Heart right ventricle (tissue), 16 donors: ENCODE measurements at regions not wholly inside any gene's neighbourhood (a gene's known extent, or its start where the extent isn't known, plus 50 kb on each side); places are given as distances from the start of the nearest gene placed in this dataset.
A peak's percentile ranks its signal among the peaks of the same experiment; 100 is the strongest.

Experiments
- ATAC-seq, 8 donors: fragments of 200-7000 bp; cut with Tn5 transposase; one replicate each; pipeline ENCODE4 v1.9.1; 2020; ENCODE audit warnings: mild to moderate bottlenecking in 8 of 8, moderate library complexity in 8 of 8, moderate number of reproducible peaks in 1 of 8
- DNase-seq, 2 donors: peaks; one replicate each; pipeline ENCODE4 v3.0.0-alpha.2; 2020
- H3K27ac ChIP-seq, 10 donors: fragments of 200-600 bp; sonication (generic) in 2 of 10; one replicate each; pipeline versions ENCODE4 v1.5.0 to v1.8.0; 2020 to 2022; ENCODE audit warnings: mild to moderate bottlenecking in 3 of 10
- H3K27me3 ChIP-seq, 7 donors: fragments of 200-600 bp; one replicate each; pipeline ENCODE4 v1.8.0; 2021 to 2022; ENCODE audit warnings: mild to moderate bottlenecking in 2 of 7
- H3K36me3 ChIP-seq, 9 donors: fragments of 200-600 bp; sonication (generic) in 1 of 9; one replicate each; pipeline versions ENCODE4 v1.5.0 to v1.8.0; 2020 to 2022; ENCODE audit warnings: mild to moderate bottlenecking in 2 of 9
- H3K4me1 ChIP-seq, 9 donors: fragments of 200-600 bp; sonication (generic) in 1 of 9; one replicate each; pipeline versions ENCODE4 v1.5.0 to v1.8.0; 2020 to 2022; ENCODE audit warnings: mild to moderate bottlenecking in 4 of 9
- H3K4me3 ChIP-seq, 10 donors: fragments of 200-600 bp; sonication (generic) in 2 of 10; one replicate each; pipeline versions ENCODE4 v1.5.0 to v1.8.0; 2020 to 2022; ENCODE audit warnings: mild to moderate bottlenecking in 7 of 10, moderate library complexity in 2 of 10
- H3K9me3 ChIP-seq, 11 donors: fragments of 200-600 bp in 10 of 11; sonication (generic) in 2 of 11; one replicate each; pipeline versions ENCODE4 v1.5.0 to v1.8.0; 2013 to 2022; ENCODE audit warnings: mild to moderate bottlenecking in 2 of 11, control low read depth in 1 of 11, moderate library complexity in 1 of 11
- WGBS, 2 donors: extraction: QIAGEN DNeasy Blood & Tissue Kit; methylation state at CpG; one replicate each; pipeline ENCODE4 v1.1.7; 2013; ENCODE audit warnings: inconsistent platforms in 1 of 2; 5-methylcytosine and 5-hydroxymethylcytosine counted together
- intact Hi-C, 10 donors: fragments of 100-400 bp; cut with DNase I; formaldehyde crosslinking; loops; one replicate each; pipeline versions ENCODE4 v1.11.1 to v1.14.2; 2022
- TF ChIP-seq, protein P1 (sequence below), 9 donors: fragments of 200-600 bp; sonication (generic) in 2 of 9; IDR thresholded peaks; one replicate each; pipeline versions ENCODE4 v1.5.0 to v1.8.0; 2021 to 2022; ENCODE audit warnings: antibody characterized with exemption in 9 of 9, mild to moderate bottlenecking in 5 of 9, moderate library complexity in 1 of 9
- donor health status: Arrhythmogenic right ventricular cardiomyopathy.
- donor health status: ischemic (EF 13 %, LVEDD 7.1; RV severe dilation, severe dysfunction).
- donor health status: healthy with polysubstance abuse.
- donor health status: DM: no; HTN: yes; CAD: no.
- donor health status: DM: no; HTN: no; CAD: no.
- donor health status: ischemic (EF 25% LVEDD 6.9; RV normal size, moderate dysfunction).
- donor health status: ischemic (EF 25% LVEDD 5.7; RV mildly dilated, moderate dysfunction).
- donor health status: healthy.
- donor health status: DM: yes; HTN: yes; CAD: no.
- donor health status: Ischemic cardiomyopathy.
- donor health status: ischemic (EF 35%, LVEDD 5.7; RV mildly dilated, moderate dysfunction).
- donor health status: nonischemic (EF 11% LVEDD 7.7; RV severe dilation, severe dysfunction).
- donor health status: DM: yes; HTN: yes; CAD: no.
- donor health status: PGD.
- donor health status: ischemic (EF 29% LVEDD 5.4; RV normal size, mild dysfunction).
- donor health status: nonischemic (EF 23%, LVEDD 6.1; RV moderate dilation, normal function).

DNA sequence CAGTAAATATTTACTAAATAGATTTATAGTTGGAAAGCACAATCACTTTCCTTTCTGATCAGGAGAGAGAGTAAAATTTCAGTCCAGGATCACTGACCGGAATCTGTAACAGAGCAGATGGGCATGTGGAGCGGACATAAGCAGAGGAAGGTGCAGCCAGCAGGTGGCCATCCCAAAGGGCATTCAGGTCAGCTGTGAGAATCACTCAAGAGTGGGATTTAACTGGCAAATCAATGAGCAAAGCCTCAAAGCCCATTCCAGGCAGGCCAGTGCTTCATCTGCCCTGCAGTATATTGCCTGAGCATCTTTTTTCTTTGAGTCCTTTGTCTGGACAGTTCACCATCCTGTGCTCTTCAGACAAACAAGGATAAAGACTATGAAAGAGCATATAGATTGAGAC, 166.4 kb upstream of the SLC14A2 start:
- intact Hi-C loops = no loop called here
- ATAC-seq (peak in 1 of 8 donors; percentile 10), DNase-seq (no peak)
- WGBS, 2 donors = 98% methylated on average over 2 of the region's 2 CpGs
- no peaks in the 10 kb centered on the region for H3K36me3 ChIP-seq
- no peaks in the 10 kb centered on the region for H3K9me3 ChIP-seq
- TF ChIP-seq, protein P1, sequence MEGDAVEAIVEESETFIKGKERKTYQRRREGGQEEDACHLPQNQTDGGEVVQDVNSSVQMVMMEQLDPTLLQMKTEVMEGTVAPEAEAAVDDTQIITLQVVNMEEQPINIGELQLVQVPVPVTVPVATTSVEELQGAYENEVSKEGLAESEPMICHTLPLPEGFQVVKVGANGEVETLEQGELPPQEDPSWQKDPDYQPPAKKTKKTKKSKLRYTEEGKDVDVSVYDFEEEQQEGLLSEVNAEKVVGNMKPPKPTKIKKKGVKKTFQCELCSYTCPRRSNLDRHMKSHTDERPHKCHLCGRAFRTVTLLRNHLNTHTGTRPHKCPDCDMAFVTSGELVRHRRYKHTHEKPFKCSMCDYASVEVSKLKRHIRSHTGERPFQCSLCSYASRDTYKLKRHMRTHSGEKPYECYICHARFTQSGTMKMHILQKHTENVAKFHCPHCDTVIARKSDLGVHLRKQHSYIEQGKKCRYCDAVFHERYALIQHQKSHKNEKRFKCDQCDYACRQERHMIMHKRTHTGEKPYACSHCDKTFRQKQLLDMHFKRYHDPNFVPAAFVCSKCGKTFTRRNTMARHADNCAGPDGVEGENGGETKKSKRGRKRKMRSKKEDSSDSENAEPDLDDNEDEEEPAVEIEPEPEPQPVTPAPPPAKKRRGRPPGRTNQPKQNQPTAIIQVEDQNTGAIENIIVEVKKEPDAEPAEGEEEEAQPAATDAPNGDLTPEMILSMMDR (IDR thresholded peaks at IDR 0.05) = no peak
- H3K4me3 ChIP-seq = no peak overlapping the region
- H3K27me3 ChIP-seq = no peaks in the 10 kb centered on the region
- H3K27ac ChIP-seq = peak overlapping the region in 8 of 10 donors; percentile 44 to 82 (median 55)
- peaks cover 0 to 23% (median 0%) of the 10 kb centered on the region in 9 donors for H3K4me1 ChIP-seq

DNA sequence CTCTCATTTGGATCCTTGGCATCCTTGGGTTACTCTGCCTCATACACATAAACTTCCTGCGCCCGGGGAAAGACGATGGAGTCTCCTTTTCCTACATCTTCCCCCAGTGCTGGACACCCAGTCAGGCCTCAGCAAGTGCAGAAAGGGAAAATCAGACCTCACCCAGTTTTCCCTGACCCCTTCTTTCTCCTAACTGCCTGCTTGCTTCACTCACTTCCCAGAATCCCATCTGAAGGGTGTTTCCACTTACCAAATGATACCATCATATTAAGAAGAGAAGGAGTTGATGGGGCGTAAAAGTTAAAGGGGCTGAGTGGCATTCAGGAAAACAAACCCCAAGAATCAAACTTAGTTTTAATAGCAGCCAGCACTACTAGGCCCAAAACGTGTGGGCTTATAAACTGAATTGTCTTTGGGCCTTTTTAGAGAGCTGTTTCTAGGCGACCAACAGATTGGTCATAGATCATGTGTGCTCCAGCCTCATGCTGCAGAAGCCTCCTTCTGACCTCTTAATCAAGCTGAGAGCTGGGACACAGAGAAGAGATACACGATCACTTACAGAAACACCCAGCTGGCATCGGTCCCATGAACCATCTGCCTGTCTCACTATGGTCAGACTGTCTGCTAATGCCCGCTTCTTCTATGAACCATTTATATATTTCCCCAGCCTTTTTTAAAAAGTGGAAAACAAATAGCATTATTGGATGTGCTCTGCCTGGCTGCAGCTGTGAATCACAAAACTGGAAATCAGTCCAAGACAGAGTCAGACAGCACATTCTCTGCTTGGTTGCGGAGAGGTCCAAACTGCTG, 165.7 kb upstream of the SLC14A2 start:
- intact Hi-C loops = loop anchor here in 1 of 10 donors (10.0 kb wide), 1 partner anchor 65 kb away; no protein-coding TSS in a partner anchor
- Histone ChIP-seq H3K9me3 (peaks cover 0 to 2% (median 0%) of the 10 kb centered on the region in 11 donors), H3K36me3 (no peaks in the 10 kb centered on the region), H3K27me3 (no peaks in the 10 kb centered on the region), H3K4me1 (peaks cover 0 to 23% (median 0%) of the 10 kb centered on the region in 9 donors), H3K4me3 (no peak overlapping the region), H3K27ac (peak overlapping the region in 8 of 10 donors; percentile 44 to 82 (median 55))
- TF ChIP-seq, protein P1 (IDR thresholded peaks at IDR 0.05) = no peak
- WGBS, 2 donors = 66 to 73% methylated on average over 10 of the region's 10 CpGs
- peak; percentile 30 to 50 for DNase-seq
- ATAC-seq = peak; percentile 38 to 86 (median 82)

DNA sequence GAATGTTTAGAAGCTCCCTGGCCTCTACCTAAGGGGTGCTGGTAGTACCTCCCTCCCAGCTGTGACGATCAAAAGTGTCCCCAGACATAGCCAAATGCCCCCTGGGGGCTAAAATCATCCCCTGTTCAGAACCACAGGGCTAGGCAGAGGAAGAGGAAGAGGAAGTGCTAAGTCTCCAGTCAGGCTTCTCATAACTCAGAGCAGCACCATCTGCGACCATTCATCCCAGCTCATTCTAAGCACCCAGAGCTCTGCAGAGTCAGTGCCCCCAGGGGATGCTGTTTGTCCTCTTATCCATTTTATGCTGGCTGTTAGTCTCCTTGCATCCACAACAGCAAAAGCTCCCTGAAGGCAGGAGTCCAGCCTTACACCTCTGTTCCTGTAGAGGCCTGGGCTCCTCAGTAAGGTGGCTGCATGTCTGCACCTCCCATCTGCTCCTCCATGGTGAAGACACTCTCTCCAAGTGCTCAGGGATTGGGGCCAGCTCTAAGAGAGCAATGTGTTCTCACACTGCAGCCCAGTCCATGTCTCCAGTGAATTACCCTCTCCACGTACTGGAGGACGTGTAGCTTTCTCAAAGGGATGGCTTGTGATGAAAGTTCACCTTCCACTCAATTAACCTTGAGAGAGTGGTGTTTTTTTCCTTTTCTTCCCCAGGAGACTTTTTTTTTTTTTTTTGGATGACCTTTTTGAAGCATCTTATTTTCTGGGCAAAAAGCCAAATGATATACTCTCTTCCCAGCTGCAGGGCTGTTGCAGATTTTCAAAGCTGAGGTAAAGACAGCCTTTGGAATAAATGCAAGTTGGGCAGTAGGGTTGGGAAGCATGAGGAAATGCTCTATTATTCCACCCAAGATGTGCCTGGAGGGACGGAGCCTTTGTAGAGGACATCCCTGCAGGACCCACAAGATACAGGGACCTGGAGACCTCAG, 158.9 kb upstream of the SLC14A2 start:
- DNase-seq = peak in 1 of 2 donors; percentile 28
- H3K27ac ChIP-seq = no peak overlapping the region

More for the DNA sequence above, 158.9 kb upstream of the SLC14A2 start:
- no peak overlapping the region for H3K4me3 ChIP-seq
- peaks cover 0 to 3% (median 0%) of the 10 kb centered on the region in 7 donors for H3K27me3 ChIP-seq
- intact Hi-C loops = loop anchor here in 1 of 10 donors (10.0 kb wide), 1 partner anchor 58 kb away; no protein-coding TSS in a partner anchor
- TF ChIP-seq, protein P1 (IDR thresholded peaks at IDR 0.05) = no peak
- peak; percentile 47 to 86 (median 78) for ATAC-seq
- WGBS, 2 donors = 43 to 55% methylated on average over 5 of the region's 5 CpGs
- H3K9me3 ChIP-seq = peaks cover 0 to 7% (median 0%) of the 10 kb centered on the region in 11 donors
- H3K36me3 ChIP-seq = no peaks in the 10 kb centered on the region
- H3K4me1 ChIP-seq = peaks cover 0 to 10% (median 5%) of the 10 kb centered on the region in 9 donors
